HG02571 (cell line): ENCODE measurements at regions not wholly inside any gene's neighbourhood (a gene's known extent, or its start where the extent isn't known, plus 50 kb on each side); places are given as distances from the start of the nearest gene placed in this dataset.
A peak's percentile ranks its signal among the peaks of the same experiment; 100 is the strongest.
"Not testable (repeated sequence)": the region's sequence is repeated elsewhere in the genome, so short reads cannot be mapped to it uniquely, and the experiment has no call there.

Source experiments
- ATAC-seq: cut with Tn5 transposase; IDR thresholded peaks from one replicate; pipeline ENCODE4 v1.9.1; 2021; ENCODE audit warnings: mild to moderate bottlenecking, moderate library complexity; ENCODE audit not compliant: unreplicated experiment

DNA sequence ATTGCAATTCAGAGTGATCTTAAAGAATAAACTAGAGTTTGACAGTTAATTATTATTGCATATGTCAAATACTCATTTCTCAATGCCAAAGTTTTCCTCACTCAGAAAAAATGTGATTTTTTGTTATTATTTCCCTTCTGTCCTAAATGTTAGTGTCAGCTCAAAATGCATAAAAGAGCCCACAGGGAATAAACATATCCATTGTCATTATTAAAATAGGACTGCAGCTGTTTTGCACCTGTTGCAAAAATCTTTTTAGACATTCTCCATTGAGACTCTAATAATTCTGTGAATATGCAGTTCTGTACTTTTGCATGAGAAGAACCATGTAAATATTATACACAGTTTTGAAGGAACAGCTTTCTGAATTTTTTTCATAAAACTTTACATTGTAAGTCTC is 540.0 kb upstream of the SLC39A10 start:
- no peak for ATAC-seq

DNA sequence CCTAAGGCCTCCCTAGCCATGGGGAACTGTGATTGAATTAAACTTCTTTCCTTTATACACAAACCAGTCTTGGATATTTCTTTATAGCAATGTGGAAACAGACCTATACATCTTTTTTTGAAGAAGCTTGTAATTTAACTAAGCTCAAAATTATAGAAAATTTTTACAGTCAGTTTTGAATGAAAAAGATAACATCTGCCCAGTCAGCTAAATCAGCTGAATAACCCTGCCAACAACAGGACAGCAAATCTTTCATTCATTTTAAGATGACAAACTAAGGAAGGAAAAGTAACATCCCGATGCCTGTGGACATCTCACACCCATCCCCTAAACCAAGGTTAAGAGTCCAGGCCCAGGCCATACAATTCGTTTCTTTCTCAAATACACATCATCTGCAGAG is 541.3 kb upstream of the SLC39A10 start:
- ATAC-seq: no peak

DNA sequence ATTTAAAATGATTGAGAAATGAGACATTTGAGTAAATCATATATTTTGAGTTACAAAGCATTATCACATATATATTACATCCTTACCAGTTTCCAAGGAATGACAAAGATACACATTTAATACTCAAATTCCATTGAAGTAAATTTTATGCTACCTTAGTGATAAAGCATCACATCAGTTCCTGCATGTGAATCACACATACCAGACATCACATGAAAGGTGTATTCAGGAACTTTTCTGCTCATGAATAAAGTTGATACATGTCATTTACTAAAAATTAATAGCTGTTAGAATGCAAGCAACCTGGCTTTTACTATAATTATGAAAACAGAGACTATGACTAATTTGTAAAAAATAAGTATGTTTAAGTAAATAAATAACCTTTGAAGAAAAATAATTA is 548.8 kb upstream of the SLC39A10 start:
- ATAC-seq: no peak

DNA sequence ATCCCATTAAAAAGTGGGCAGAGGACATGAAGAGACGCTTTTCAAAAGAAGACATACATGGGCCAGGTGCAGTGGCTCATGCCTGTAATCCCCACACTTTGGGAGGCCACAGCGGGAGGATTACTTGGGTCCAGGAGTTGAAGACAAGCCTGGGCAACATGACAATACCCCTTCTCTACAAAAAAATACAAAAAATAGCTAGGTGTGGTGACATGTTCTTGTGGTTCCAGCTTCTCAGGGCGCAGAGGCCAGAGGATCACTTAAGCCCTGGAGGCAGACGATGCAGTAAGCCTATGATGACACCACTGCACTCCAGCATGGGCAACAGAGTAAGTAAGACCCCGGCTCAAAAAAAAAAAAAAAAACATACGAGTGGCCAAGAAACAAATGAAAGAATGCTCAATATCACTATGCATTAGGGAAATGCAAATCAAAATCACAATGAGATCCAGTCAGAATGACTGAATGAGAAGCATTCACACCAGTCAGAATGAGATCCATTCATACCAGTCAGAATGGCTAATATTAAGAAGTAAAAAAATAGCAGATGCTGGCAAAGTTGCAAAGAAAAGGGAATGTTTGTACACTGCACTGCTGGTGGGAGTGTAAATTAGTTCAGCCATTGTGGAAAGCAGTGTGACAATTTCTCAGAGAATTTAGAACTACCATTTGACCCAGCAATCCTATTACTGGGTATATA is 550.2 kb upstream of the SLC39A10 start:
- no peak for ATAC-seq

DNA sequence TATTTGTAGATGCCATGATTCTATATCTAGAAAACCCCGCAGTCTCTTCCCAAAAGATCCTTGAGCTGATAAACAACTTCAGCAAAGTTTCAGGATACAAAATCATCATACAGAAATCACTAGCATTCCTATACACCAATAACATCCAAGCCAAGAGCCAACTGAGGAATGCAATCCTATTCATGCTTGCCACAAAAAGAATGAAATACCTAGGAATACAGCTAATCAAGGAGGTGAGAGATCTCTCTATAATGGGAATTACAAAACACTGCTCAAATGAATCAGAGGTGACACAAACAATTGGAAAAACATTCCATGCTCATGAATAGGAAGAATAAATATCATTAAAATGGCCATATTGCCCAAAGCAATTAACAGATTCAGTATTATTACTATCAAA is 551.4 kb upstream of the SLC39A10 start:
- no peak for ATAC-seq

DNA sequence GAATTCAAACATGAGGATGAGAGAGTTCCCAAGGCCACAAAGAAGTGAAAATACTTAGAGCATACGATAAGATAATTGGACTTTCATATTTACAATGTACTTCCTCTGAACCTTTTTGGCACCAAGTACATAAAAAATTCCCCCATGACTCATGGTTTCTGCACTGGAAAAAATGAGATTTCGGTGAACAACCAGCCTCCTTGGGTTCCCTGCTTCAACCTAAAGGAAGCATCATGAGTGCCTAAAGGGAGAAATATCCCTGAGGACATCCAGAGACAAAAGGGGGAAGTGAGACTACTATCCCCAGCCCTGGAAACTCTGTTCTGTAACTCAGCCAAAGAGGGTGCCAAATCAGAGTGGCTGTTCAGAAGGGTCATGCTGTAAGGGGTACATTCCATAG is 562.7 kb upstream of the SLC39A10 start:
- no peak for ATAC-seq

DNA sequence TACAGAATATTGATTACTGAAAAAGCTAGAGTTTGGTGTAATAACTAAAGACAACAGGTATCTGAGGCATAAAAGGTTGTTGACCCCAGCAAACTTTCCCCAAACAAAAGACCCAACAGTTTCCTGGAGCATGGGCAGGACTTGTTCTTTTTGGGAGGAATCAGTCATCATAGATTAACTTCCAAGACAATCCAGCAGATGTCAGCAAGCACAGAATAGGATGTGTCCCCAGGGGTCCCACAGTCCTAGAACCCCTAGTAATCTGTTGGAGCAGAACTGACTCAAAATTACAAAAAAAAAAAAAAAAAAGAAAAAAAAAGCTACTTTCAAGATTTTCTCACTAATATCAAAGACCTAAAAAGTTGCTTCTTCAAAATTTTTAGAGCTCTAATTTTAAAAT is 564.7 kb upstream of the SLC39A10 start:
- ATAC-seq: no peak

DNA sequence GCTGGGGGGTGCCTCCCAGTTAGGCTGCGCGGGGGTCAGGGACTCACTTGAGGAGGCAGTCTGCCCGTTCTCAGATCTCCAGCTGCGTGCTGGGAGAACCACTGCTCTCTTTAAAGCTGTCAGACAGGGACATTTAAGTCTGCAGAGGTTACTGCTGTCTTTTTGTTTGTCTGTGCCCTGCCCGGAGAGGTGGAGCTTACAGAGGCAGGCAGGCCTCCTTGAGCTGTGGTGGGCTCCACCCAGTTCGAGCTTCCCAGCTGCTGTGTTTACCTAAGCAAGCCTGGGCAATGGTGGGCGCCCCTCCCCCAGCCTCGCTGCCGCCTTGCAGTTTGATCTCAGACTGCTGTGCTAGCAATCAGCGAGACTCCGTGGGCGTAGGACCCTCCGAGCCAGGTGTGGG is 584.2 kb upstream of the SLC39A10 start:
- ATAC-seq: not testable (repeated sequence)

DNA sequence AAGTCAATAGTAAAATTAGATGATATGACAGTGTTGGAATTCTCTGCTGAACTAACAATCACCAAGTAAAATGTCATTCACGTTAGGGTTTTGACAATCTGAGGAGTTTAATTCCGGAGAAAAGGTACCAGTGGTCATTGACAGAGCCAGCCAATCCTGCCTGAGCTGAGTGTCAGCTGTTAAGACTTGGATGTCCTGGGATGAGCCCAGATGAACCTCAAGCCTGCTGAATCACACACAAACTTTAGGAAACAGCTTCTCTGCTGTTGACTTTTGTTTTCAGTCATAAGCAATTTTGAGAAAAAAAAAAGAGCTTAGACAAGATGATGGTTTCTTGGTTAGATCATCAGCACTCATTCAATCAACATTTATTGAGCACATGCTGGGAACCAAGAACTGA is 600.0 kb upstream of the SLC39A10 start:
- no peak for ATAC-seq

DNA sequence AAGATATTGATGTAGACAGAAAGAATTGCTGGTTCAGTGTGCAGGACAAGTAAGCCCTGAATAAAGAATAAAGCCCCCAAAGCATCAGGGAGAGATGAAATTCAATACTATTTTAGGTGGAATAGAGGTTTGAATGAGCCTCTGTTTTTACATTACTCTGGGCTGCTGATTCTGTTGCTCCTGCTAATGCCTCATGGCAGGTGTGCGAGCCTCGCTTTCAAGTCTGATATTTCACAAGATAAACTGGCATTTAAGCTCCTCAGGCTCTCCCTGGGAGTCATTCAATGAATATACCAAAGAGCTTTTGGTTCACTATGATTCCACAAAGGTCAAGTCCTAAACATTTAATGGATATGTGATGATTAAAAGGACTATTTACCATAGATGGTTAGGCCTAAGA is 601.0 kb upstream of the SLC39A10 start:
- no peak for ATAC-seq

DNA sequence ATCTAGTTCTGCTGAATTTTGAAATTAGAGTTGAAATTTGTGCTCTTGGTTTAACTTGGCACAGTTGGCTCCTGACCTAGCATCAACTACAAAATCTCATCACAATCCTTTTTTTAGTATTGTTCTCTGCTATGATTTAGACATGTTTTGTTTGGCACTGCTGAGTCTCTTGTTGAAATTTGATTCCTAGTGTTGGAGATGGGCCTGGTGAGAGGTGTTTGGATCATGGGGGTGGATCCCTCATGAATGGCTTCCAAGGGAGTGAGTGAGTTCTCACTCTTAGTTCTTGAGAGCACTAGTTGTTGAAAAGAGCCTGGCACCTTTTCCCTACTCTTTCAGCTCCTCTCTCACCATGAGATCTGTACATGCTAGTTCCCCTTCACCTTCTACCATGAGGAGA is 605.6 kb upstream of the SLC39A10 start:
- ATAC-seq: no peak

DNA sequence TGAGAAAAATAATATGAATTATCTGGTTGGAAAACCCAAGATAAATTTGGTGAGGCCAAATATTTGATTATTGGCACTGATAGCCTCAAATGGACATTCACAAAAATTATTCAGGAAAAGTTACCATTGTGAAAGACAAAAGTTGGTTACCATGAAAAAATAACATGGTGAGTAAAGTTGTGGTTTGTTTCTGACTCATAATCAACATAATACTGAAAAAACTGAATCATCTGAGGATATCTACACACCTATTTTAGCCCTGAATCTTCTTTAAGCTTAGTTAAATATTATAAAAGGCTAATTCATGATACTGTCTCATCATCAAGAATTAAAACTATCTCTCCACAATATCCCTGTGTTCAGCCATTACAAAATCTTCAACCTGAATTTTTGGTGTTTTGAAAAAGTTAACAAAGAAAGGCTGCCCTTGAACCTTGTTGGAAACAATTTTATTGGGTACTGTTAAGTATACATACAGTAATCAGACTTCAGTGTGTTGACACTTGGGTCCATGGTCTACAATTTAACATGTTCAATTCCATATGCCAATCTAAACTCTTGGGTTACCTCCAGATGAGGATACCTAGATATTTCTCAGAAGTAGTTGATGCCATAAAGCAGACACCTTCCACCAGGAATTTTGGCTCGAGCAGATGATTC is 607.5 kb upstream of the SLC39A10 start:
- ATAC-seq: peak; percentile 79

DNA sequence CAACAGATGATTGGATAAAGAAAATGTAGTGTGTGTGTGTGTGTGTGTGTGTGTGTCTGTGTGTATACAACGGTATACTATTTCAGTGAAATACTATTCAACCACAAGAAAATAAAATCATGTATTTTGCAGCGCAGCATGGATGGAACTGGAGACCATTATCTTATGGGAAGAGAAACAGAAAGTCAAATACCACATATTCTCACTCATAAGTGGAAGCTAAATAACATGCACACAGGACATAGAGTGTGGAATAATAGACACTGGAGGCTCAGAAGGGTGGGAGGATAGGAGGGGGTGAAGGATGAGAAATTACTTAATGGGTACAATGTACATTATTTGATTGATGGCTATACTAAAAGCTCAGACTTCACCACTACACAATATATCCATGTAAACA is 609.1 kb upstream of the SLC39A10 start:
- no peak for ATAC-seq

DNA sequence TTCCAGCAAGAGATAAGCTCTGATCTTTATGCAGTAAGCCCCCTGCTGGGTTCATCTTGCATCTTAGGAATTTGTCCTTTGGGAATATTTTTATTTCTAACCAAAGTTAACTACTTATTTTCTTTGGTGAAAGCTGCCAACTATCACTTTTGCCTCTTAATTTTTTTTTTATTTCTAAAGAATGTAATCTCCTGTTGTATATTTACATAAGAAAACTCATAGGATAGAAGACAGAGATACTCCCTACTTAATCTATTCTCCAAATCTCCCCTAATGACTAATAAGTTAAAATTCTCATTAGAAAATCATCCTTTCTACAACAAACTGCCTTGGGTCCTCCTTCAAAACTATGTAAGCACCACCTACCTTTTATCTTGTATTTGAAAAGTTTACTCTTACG is 612.2 kb upstream of the SLC39A10 start:
- no peak for ATAC-seq

DNA sequence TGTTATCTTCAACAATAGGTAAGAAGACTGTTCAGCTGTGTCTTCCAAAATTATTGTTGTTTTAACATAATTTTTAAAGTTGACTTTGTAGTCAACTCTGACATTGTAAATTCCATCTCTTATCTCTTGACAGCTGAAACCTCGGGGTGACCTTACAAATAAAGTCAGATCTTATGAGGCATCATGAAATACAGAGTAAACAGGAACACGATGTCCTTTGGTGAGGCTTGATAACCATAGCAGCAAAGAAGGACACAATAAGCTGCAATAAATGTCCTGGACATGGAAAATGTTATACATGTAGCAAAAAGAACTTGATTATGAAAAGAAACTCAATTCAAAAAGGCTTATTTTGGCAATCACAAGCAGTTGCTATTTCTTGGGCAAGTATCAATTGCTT is 618.9 kb upstream of the SLC39A10 start:
- no peak for ATAC-seq

DNA sequence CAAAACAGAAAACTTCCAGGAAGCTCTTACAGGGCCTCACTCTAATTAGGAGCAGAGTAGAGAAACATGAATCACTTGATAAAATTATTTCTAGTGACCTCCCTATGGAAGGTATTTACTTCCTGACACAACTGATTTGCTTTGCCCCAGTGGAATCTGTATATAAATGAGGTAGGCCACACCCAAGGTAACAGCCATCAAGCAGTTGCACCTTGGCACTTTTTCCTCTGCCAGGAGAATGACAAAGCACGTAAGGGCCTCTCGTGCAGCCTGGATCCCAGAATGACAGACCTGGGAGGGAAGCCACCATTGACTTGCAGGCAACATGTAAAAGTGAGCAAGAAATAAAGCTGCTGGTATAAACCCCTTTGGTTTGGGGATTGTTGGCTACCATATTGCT is 620.0 kb upstream of the SLC39A10 start:
- no peak for ATAC-seq

DNA sequence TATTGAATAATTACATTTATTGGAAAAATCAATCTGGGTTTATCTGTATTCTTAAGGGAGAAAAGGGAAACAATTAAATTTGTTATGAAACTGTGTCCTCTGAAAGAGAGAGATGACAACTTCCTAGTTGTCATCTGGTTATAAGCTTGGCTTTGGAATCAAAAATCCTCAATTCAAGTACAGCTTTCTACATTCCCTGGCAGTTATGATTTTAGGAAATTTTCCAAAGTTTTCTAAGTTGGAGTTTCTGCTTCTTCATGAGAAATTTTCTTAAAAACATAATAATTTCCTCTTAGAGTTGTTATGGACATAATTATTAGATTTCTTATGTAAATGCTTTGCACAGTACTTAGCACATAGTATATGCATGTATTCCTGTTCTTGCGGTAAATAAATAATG is 625.6 kb upstream of the SLC39A10 start:
- no peak for ATAC-seq

DNA sequence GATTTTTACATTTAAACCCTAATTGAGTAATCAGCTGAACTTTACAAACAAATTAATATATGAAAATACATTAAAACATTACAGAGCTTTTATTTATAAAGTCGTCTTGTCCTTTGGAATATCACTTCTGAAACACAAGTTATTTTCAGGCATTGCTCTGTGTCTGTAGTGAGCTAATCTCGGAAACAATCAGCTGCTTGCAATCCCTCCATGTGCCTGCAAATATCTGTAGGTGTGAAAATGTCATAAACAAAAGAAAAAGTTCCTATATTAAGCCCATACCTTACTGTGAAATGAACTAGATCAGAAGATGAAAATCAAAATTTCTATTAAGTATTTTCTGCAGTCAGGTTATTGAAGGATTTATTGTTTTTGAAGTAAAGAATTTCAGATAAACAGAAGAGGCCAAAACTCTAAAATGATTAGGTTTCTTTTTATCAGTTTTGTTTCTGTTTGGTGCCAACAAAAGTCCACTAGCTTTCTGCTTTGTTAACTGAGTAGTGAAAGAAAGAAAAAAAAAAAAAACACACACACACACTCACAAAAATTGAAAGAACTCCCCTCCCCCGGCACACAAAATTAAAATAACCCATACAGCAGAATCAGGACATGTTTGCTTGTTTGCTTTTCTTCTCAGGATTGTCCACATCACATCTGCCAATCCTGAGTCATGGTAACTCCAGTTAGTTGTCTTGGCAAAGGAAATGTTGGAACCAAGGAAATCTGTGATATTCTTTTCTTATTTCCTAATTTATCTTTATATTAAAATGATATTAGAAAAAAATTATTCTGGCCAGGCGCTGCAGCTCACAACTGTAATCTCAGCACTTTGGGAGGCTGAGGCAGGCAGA is 627.0 kb upstream of the SLC39A10 start:
- no peak for ATAC-seq

DNA sequence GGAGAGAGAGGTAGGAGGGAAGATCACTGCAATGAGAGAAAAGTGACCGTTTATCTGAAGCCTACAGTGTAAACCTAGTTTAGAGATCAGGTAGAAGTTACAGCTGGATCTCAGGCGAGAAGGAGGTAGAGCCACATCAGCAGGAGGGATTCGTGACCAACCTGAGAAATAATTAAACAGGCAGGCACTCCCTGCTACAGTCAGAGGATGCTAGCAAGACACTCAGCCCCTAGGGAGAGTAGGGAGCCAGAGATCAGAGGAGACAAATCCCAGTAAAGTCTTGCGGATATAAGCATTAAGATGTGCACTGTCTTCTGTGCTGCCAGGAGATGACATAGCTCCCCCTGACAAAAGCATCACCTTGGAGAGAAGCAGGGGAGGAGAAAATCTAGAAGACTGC is 629.1 kb upstream of the SLC39A10 start:
- ATAC-seq: no peak

DNA sequence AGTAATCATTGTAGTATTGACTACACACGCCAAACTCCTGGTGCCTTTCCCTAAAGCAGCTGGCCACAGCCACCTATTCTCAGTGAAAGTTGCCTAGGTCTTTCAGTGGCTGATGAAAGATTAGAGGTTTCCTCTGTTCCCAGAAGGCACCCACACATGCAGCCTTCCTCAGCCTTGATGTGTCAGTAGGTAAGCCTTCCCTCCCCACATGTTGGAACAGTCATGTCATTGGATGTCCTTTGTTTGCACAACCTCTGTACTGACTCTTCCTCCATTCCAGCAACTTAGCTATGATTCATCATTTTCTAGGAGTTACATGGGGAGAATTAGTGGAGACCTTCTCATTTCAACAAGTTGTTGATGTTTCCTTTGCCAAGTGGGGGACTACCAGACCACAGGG is 630.8 kb upstream of the SLC39A10 start:
- ATAC-seq: no peak

DNA sequence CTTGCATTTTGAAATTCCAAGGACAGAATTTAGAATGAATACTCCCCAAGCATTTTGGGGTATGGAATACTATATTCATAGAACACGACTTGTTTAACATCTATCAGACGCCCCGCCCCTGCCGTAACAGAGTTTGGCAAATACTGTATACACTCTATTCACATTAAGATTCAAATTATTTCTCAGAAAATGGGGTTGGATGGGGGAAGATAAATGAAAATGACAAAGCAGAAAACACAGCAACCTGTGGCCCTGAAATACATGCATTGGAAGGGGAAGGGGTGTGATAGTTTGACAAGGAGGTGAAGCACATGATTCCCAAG is 634.6 kb upstream of the SLC39A10 start:
- no peak for ATAC-seq
